ENCODE measurements at regions not wholly inside any gene's neighbourhood (a gene's known extent, or its start where the extent isn't known, plus 50 kb on each side); places are given as distances from the start of the nearest gene placed in this dataset.

DNA sequence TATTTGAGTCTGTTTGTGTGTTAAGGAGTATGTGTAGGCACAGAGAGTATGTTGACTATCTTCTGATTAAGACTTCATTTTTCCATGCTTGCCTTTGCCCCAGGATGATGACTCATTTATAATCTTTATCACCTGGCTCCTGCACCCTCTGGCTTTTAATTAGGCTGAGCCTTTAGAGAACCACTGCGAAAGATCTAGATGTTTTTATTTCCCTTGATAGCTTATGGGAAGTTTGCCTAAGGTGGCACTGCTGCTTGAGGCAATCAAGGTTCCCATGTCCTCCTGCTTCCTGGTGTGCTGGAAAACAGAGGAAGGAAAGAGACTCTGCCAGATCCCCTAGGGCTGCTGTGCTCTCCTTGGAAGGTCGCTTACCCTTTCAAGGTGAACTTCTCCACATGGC lies 114.6 kb downstream of the ARL4A start:
- no peaks in the 10 kb centered on the region for H3K9me3 ChIP-seq (replicated peaks; ENCODE audit: control insufficient read depth, low read depth, low read length)
- DNase-seq = no peak
- H3K27me3 ChIP-seq (ENCODE audit: control insufficient read depth, insufficient read depth, low read length) = no peaks in the 10 kb centered on the region
- no peaks in the 10 kb centered on the region for H3K4me1 ChIP-seq (ENCODE audit: control insufficient read depth, insufficient read depth, low read length)
- H3K36me3 ChIP-seq (ENCODE audit: control insufficient read depth, insufficient read depth, low read length) = no peaks in the 10 kb centered on the region
- H3K4me3 ChIP-seq (ENCODE audit: low read length) = no peak overlapping the region
- no peak overlapping the region for H3K27ac ChIP-seq (ENCODE audit: low read length)
- WGBS (ENCODE audit: insufficient coverage) = no CpG with 5 or more reads among the region's 2 CpGs

DNA sequence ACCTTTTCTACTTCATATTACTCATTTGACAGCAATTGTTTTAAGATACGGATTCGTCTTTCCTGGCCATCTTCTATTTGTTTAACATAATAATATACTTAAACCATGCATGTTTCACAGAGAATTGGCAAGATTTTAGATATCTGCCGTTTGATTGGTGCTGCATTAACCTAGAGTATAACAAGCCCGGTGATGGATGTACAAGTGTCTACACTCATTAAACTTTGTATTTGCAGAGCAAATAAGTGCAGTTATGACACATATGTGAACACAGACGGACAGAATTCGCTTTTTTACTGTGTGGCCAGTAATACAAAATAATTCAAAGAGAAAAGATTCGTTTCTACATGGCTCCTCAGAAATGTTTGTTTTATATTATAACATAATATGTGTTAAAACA lies 116.1 kb downstream of the ARL4A start:
- DNase-seq = no peak
- Histone ChIP-seq H3K4me1 (ENCODE audit: control insufficient read depth, insufficient read depth, low read length) (no peaks in the 10 kb centered on the region), H3K9me3 (replicated peaks; ENCODE audit: control insufficient read depth, low read depth, low read length) (no peaks in the 10 kb centered on the region), H3K27ac (ENCODE audit: low read length) (no peak overlapping the region), H3K27me3 (ENCODE audit: control insufficient read depth, insufficient read depth, low read length) (no peaks in the 10 kb centered on the region), H3K4me3 (ENCODE audit: low read length) (no peak overlapping the region), H3K36me3 (ENCODE audit: control insufficient read depth, insufficient read depth, low read length) (no peaks in the 10 kb centered on the region)
- WGBS (ENCODE audit: insufficient coverage) = no CpG with 5 or more reads among the region's 7 CpGs

- H3K27ac ChIP-seq (ENCODE audit: low read length) = no peak overlapping the region
- no CpG with 5 or more reads among the region's 1 CpG for WGBS (ENCODE audit: insufficient coverage)
- H3K4me3 ChIP-seq (ENCODE audit: low read length) = no peak overlapping the region
- DNase-seq = no peak
- H3K4me1 ChIP-seq (ENCODE audit: control insufficient read depth, insufficient read depth, low read length) = no peaks in the 10 kb centered on the region
- no peaks in the 10 kb centered on the region for H3K9me3 ChIP-seq (replicated peaks; ENCODE audit: control insufficient read depth, low read depth, low read length)
- H3K27me3 ChIP-seq (ENCODE audit: control insufficient read depth, insufficient read depth, low read length) = no peaks in the 10 kb centered on the region
- no peaks in the 10 kb centered on the region for H3K36me3 ChIP-seq (ENCODE audit: control insufficient read depth, insufficient read depth, low read length)
Observed at GRCh38 chr7:12805518-12805928, 118.1 kb downstream of the ARL4A start.

DNA sequence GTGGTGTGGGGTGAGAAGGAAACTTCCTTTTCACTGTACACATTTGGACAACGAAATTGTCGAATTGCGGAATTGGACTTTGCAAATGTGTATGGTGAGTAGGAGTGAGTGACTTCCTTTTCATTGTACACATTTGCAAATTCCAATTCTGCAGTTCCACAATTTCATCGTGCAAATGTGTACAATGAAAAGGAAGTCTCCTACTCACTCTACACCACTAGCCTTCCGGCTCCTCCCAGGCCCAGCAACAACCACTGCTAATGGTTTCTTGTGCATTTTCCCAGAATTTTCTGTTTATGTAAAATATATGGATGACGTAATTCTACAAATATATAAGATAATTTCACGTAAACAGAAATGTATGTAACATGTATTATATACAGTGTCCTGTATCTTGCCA lies 118.5 kb downstream of the ARL4A start:
- Histone ChIP-seq H3K36me3 (ENCODE audit: control insufficient read depth, insufficient read depth, low read length) (no peaks in the 10 kb centered on the region), H3K27ac (ENCODE audit: low read length) (no peak overlapping the region), H3K4me1 (ENCODE audit: control insufficient read depth, insufficient read depth, low read length) (no peaks in the 10 kb centered on the region), H3K27me3 (ENCODE audit: control insufficient read depth, insufficient read depth, low read length) (no peaks in the 10 kb centered on the region), H3K9me3 (replicated peaks; ENCODE audit: control insufficient read depth, low read depth, low read length) (no peaks in the 10 kb centered on the region), H3K4me3 (ENCODE audit: low read length) (no peak overlapping the region)
- no CpG with 5 or more reads among the region's 7 CpGs for WGBS (ENCODE audit: insufficient coverage)
- peak; percentile 38 for DNase-seq

GRCh38 chr7:12809476-12809875 lies 122.0 kb downstream of the ARL4A start:
- Histone ChIP-seq H3K36me3 (ENCODE audit: control insufficient read depth, insufficient read depth, low read length) (no peaks in the 10 kb centered on the region), H3K9me3 (replicated peaks; ENCODE audit: control insufficient read depth, low read depth, low read length) (no peaks in the 10 kb centered on the region), H3K4me1 (ENCODE audit: control insufficient read depth, insufficient read depth, low read length) (no peaks in the 10 kb centered on the region), H3K27ac (ENCODE audit: low read length) (no peak overlapping the region), H3K27me3 (ENCODE audit: control insufficient read depth, insufficient read depth, low read length) (no peaks in the 10 kb centered on the region), H3K4me3 (ENCODE audit: low read length) (no peak overlapping the region)
- WGBS (ENCODE audit: insufficient coverage) = 50% methylated on average over 1 of the region's 5 CpGs
- peak; percentile 9 for DNase-seq

- DNase-seq = no peak
- Histone ChIP-seq H3K4me1 (ENCODE audit: control insufficient read depth, insufficient read depth, low read length) (no peaks in the 10 kb centered on the region), H3K27ac (ENCODE audit: low read length) (no peak overlapping the region), H3K4me3 (ENCODE audit: low read length) (no peak overlapping the region), H3K27me3 (ENCODE audit: control insufficient read depth, insufficient read depth, low read length) (no peaks in the 10 kb centered on the region), H3K9me3 (replicated peaks; ENCODE audit: control insufficient read depth, low read depth, low read length) (no peaks in the 10 kb centered on the region), H3K36me3 (ENCODE audit: control insufficient read depth, insufficient read depth, low read length) (no peaks in the 10 kb centered on the region)
- WGBS (ENCODE audit: insufficient coverage) = 83% methylated on average over 1 of the region's 4 CpGs
Observed at GRCh38 chr7:12812111-12812510, 124.7 kb downstream of the ARL4A start.

DNA sequence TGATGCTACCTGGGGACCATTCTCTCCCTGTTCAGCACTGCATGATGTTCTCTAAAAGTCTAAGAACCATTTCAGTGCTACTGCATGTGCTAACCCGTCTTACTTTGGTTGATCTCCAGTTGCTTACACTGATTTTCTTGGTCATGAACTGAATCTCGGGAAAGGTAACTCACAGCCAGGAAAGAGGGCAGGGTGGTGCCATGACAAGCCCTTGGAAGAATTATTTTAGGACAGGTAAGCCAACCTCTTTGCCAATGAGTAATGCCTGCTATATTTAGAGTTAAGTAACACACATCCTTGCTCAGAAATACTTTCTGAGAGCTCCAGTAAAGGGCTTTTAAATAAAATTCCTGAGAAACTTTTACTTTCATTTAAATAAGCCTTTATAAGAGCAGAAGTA lies 126.7 kb downstream of the ARL4A start:
- DNase-seq = no peak
- Histone ChIP-seq H3K27me3 (ENCODE audit: control insufficient read depth, insufficient read depth, low read length) (no peaks in the 10 kb centered on the region), H3K36me3 (ENCODE audit: control insufficient read depth, insufficient read depth, low read length) (no peaks in the 10 kb centered on the region), H3K9me3 (replicated peaks; ENCODE audit: control insufficient read depth, low read depth, low read length) (no peaks in the 10 kb centered on the region), H3K4me3 (ENCODE audit: low read length) (no peak overlapping the region), H3K27ac (ENCODE audit: low read length) (no peak overlapping the region), H3K4me1 (ENCODE audit: control insufficient read depth, insufficient read depth, low read length) (no peaks in the 10 kb centered on the region)
- WGBS (ENCODE audit: insufficient coverage) = 95% methylated on average over 2 of the region's 2 CpGs

GRCh38 chr7:12814828-12815227 lies 127.4 kb downstream of the ARL4A start:
- no peak overlapping the region for H3K27ac ChIP-seq (ENCODE audit: low read length)
- no peak for DNase-seq
- no peaks in the 10 kb centered on the region for H3K36me3 ChIP-seq (ENCODE audit: control insufficient read depth, insufficient read depth, low read length)
- no peaks in the 10 kb centered on the region for H3K27me3 ChIP-seq (ENCODE audit: control insufficient read depth, insufficient read depth, low read length)
- H3K4me1 ChIP-seq (ENCODE audit: control insufficient read depth, insufficient read depth, low read length) = no peaks in the 10 kb centered on the region
- H3K4me3 ChIP-seq (ENCODE audit: low read length) = no peak overlapping the region
- no peaks in the 10 kb centered on the region for H3K9me3 ChIP-seq (replicated peaks; ENCODE audit: control insufficient read depth, low read depth, low read length)

- Histone ChIP-seq H3K4me3 (ENCODE audit: low read length) (no peak overlapping the region), H3K36me3 (ENCODE audit: control insufficient read depth, insufficient read depth, low read length) (no peaks in the 10 kb centered on the region), H3K9me3 (replicated peaks; ENCODE audit: control insufficient read depth, low read depth, low read length) (no peaks in the 10 kb centered on the region), H3K27me3 (ENCODE audit: control insufficient read depth, insufficient read depth, low read length) (no peaks in the 10 kb centered on the region), H3K4me1 (ENCODE audit: control insufficient read depth, insufficient read depth, low read length) (no peaks in the 10 kb centered on the region), H3K27ac (ENCODE audit: low read length) (no peak overlapping the region)
- no peak for DNase-seq
- WGBS (ENCODE audit: insufficient coverage) = no CpG with 5 or more reads among the region's 4 CpGs
Observed at GRCh38 chr7:12815426-12815825, 128.0 kb downstream of the ARL4A start.

DNA sequence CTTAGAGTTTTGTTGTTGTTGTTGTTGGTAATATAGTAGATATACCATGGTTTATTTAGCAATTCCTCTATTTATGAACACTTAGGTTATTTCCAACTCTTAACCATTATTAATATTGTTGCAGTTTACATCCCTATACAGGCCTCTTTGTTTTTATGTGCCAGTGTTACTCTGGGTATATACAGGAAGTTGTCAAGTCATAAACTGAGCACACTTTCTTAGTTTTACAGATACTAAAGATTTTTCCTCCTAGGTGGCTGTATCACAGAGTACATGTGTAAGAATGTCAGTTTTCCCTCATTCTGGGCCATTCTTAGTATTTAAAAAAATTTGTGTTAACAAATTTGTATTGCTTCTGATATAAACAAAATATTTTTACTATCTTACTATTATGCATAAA lies 128.4 kb downstream of the ARL4A start:
- DNase-seq = no peak
- Histone ChIP-seq H3K27me3 (ENCODE audit: control insufficient read depth, insufficient read depth, low read length) (no peaks in the 10 kb centered on the region), H3K4me1 (ENCODE audit: control insufficient read depth, insufficient read depth, low read length) (no peaks in the 10 kb centered on the region), H3K4me3 (ENCODE audit: low read length) (no peak overlapping the region), H3K9me3 (replicated peaks; ENCODE audit: control insufficient read depth, low read depth, low read length) (no peaks in the 10 kb centered on the region), H3K36me3 (ENCODE audit: control insufficient read depth, insufficient read depth, low read length) (no peaks in the 10 kb centered on the region), H3K27ac (ENCODE audit: low read length) (no peak overlapping the region)

GRCh38 chr7:12820777-12821176 lies 133.3 kb downstream of the ARL4A start:
- no peaks in the 10 kb centered on the region for H3K9me3 ChIP-seq (replicated peaks; ENCODE audit: control insufficient read depth, low read depth, low read length)
- H3K36me3 ChIP-seq (ENCODE audit: control insufficient read depth, insufficient read depth, low read length) = no peaks in the 10 kb centered on the region
- H3K4me3 ChIP-seq (ENCODE audit: low read length) = no peak overlapping the region
- no peaks in the 10 kb centered on the region for H3K4me1 ChIP-seq (ENCODE audit: control insufficient read depth, insufficient read depth, low read length)
- DNase-seq = no peak
- no peaks in the 10 kb centered on the region for H3K27me3 ChIP-seq (ENCODE audit: control insufficient read depth, insufficient read depth, low read length)
- no peak overlapping the region for H3K27ac ChIP-seq (ENCODE audit: low read length)
- no CpG with 5 or more reads among the region's 3 CpGs for WGBS (ENCODE audit: insufficient coverage)
